ENCODE measurements at regions not wholly inside any gene's neighbourhood (a gene's known extent, or its start where the extent isn't known, plus 50 kb on each side); places are given as distances from the start of the nearest gene placed in this dataset.

DNA sequence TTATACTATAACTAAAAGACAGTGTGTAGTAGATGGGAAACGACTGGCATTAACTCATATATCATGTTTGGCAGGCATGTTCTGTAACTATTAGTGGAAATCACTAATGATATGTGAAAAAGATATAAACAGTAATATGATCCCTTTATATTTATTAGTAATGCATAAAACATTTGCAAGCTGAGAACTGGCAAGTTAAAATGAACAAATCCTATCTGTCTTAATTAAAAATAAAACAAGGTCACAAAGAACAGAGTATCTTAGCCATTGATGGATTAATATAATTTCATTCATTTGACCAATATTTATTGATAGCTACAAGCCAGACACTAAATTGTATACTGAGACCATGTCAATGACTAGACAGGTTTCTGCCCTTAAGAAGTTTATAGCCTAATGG lies 154.5 kb downstream of the CRPPA start:
- TF ChIP-seq BHLHE40 (IDR thresholded peaks at IDR 0.05; ENCODE audit: borderline replicate concordance), result no peak
- TF ChIP-seq FOXM1 (IDR thresholded peaks at IDR 0.05; ENCODE audit: borderline replicate concordance), result no peak
- no peak for TF ChIP-seq SP1 (IDR thresholded peaks at IDR 0.05)
- TF ChIP-seq L3MBTL2 (conservative IDR thresholded peaks at IDR 0.05), result no peak
- no peak for TF ChIP-seq HDGF (IDR thresholded peaks at IDR 0.05; ENCODE audit: borderline replicate concordance)
- TF ChIP-seq, protein P1, sequence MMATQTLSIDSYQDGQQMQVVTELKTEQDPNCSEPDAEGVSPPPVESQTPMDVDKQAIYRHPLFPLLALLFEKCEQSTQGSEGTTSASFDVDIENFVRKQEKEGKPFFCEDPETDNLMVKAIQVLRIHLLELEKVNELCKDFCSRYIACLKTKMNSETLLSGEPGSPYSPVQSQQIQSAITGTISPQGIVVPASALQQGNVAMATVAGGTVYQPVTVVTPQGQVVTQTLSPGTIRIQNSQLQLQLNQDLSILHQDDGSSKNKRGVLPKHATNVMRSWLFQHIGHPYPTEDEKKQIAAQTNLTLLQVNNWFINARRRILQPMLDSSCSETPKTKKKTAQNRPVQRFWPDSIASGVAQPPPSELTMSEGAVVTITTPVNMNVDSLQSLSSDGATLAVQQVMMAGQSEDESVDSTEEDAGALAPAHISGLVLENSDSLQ (IDR thresholded peaks at IDR 0.05), result no peak
- no peak for TF ChIP-seq ARNT (IDR thresholded peaks at IDR 0.05)
- TF ChIP-seq FOXA1 (IDR thresholded peaks at IDR 0.05), result no peak
- TF ChIP-seq SUZ12 (IDR thresholded peaks at IDR 0.05), result no peak
- no peak for TF ChIP-seq ELF4 (IDR thresholded peaks at IDR 0.05)
- TF ChIP-seq FOXK2 (IDR thresholded peaks at IDR 0.05), result no peak
- no peak for TF ChIP-seq CTBP1 (IDR thresholded peaks at IDR 0.05; ENCODE audit: borderline replicate concordance)
